ENCODE measurements at regions not wholly inside any gene's neighbourhood (a gene's known extent, or its start where the extent isn't known, plus 50 kb on each side); places are given as distances from the start of the nearest gene placed in this dataset.

DNA sequence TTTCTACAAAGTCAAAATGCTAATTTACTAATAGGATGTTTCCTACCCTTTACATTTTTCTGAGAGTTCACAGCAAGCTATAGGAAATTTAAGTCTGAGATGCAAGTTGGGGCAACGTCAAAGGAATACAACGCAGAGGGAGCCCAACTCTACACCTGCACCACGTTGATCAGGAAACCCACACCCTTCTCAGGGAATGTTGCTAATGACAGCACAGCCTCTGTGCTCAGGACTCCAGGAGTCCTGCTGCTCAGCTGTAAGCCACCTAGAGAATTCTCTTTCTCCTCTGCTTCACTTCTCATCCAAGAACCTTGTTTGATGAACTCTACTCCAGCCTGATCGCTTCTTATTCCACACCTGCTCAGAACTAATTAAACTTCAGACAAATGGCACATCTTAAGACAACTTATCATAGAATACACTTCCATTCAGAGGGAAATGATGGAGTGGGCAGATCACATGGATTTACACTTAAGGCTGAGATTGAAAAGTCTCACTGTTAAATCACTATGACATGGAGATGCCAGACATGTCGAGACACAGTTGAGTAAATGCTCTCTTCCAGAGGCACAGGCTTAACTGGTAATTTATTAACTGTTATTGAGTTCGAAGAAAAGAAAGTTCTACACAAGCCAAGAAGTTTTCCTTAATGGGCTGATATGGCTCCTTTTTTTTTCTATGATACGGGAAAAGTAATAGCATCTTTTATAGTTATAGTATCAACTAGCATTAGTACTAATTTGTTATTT is 811.6 kb upstream of the ARGLU1 start:
- H3K27ac Mint-ChIP-seq (ENCODE audit: unreplicated experiment), result no peak overlapping the region
- H3K9me3 Mint-ChIP-seq (ENCODE audit: unreplicated experiment), result no peaks in the 10 kb centered on the region
- H3K4me1 Mint-ChIP-seq (ENCODE audit: low read depth, unreplicated experiment), result peaks cover 3% of the 10 kb centered on the region
- H2AFZ ChIP-seq (ENCODE audit: low read depth, low read length), result no peak overlapping the region
- no peaks in the 10 kb centered on the region for H3K36me3 ChIP-seq (ENCODE audit: insufficient read depth, low read length)
- no peaks in the 10 kb centered on the region for H3K4me1 ChIP-seq (ENCODE audit: insufficient read depth, low read length)
- DNase-seq (ENCODE audit: low read depth) (no peak), FAIRE-seq (no peak)
- H3K79me2 ChIP-seq (ENCODE audit: insufficient read depth, low read length), result no peaks in the 10 kb centered on the region
- no peaks in the 10 kb centered on the region for H4K20me1 ChIP-seq (ENCODE audit: insufficient read depth, low read length)
- H3K36me3 Mint-ChIP-seq (ENCODE audit: low read depth, unreplicated experiment), result no peaks in the 10 kb centered on the region
- no peaks in the 10 kb centered on the region for H3K9me3 ChIP-seq (ENCODE audit: insufficient read depth, low read depth, low read length)
- H3K4me2 ChIP-seq (ENCODE audit: low read length), result no peak overlapping the region
- H3K4me3 ChIP-seq (ENCODE audit: insufficient read depth, low read depth, low read length), result no peak overlapping the region
- TF ChIP-seq, protein P1, sequence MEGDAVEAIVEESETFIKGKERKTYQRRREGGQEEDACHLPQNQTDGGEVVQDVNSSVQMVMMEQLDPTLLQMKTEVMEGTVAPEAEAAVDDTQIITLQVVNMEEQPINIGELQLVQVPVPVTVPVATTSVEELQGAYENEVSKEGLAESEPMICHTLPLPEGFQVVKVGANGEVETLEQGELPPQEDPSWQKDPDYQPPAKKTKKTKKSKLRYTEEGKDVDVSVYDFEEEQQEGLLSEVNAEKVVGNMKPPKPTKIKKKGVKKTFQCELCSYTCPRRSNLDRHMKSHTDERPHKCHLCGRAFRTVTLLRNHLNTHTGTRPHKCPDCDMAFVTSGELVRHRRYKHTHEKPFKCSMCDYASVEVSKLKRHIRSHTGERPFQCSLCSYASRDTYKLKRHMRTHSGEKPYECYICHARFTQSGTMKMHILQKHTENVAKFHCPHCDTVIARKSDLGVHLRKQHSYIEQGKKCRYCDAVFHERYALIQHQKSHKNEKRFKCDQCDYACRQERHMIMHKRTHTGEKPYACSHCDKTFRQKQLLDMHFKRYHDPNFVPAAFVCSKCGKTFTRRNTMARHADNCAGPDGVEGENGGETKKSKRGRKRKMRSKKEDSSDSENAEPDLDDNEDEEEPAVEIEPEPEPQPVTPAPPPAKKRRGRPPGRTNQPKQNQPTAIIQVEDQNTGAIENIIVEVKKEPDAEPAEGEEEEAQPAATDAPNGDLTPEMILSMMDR (IDR thresholded peaks at IDR 0.05; ENCODE audit: insufficient read depth, low read depth, low read length), result no peak
- no peak for TF ChIP-seq EZH2 (IDR thresholded peaks at IDR 0.05; ENCODE audit: insufficient read depth, low read length)
- no peaks in the 10 kb centered on the region for H3K27me3 Mint-ChIP-seq (ENCODE audit: low read depth, unreplicated experiment)
- H3K4me3 Mint-ChIP-seq (ENCODE audit: unreplicated experiment), result no peak overlapping the region
- H3K27me3 ChIP-seq (ENCODE audit: insufficient read depth, low read length), result no peaks in the 10 kb centered on the region
- H3K27ac ChIP-seq (ENCODE audit: low read depth, low read length), result no peak overlapping the region
- H3K9ac ChIP-seq (ENCODE audit: low read length), result no peak overlapping the region

DNA sequence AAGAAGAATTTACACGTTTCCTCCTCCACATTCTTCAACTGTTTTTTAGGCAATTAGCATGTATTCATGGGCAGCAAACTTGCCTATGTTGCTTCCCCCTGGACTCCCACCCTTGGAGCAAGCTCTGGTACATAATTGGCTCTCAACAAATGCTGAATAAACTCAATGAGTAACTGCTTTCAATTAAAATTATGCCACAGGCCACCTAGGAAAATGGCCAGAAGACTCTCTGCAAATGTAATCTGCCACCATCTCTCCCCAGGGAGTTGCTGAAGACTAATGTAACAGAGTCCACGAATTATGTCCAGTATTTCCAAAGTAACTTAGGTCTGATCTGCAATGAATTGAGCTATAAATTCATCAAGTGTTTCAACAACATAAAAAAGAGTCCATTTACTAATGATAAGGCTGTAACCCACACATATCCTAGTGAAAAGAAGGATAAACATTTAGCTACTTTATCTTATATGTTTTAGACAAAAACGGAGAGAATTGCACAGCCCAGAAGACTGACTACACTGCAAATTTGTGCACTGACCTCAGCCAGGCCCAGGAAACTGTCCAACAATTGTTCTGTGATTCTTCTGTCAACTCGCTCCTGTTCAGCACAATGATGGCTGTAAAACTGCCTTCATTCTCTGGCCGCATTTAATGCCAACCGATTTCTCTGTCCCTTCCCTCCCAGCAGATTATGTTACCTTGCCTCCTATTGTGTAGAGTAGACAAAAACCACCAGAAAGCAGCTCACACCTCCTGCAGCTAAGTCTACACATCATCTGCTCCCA is 808.6 kb upstream of the ARGLU1 start:
- FAIRE-seq, result no peak
- peaks cover 7% of the 10 kb centered on the region for H3K4me1 Mint-ChIP-seq (ENCODE audit: low read depth, unreplicated experiment)
- Histone ChIP-seq H3K4me1 (ENCODE audit: insufficient read depth, low read length) (no peaks in the 10 kb centered on the region), H4K20me1 (ENCODE audit: insufficient read depth, low read length) (no peaks in the 10 kb centered on the region), H3K79me2 (ENCODE audit: insufficient read depth, low read length) (no peaks in the 10 kb centered on the region), H3K4me2 (ENCODE audit: low read length) (no peak overlapping the region), H3K4me3 (ENCODE audit: insufficient read depth, low read depth, low read length) (no peak overlapping the region), H3K36me3 (ENCODE audit: insufficient read depth, low read length) (no peaks in the 10 kb centered on the region), H3K27me3 (ENCODE audit: insufficient read depth, low read length) (no peaks in the 10 kb centered on the region), H3K9me3 (ENCODE audit: insufficient read depth, low read depth, low read length) (no peaks in the 10 kb centered on the region), H3K9ac (ENCODE audit: low read length) (no peak overlapping the region), H3K27ac (ENCODE audit: low read depth, low read length) (no peak overlapping the region), H2AFZ (ENCODE audit: low read depth, low read length) (no peak overlapping the region)
- DNase-seq (ENCODE audit: low read depth), result peak; percentile 15
- H3K4me3 Mint-ChIP-seq (ENCODE audit: unreplicated experiment), result no peak overlapping the region
- no peaks in the 10 kb centered on the region for H3K27me3 Mint-ChIP-seq (ENCODE audit: low read depth, unreplicated experiment)
- TF ChIP-seq, protein P1 (IDR thresholded peaks at IDR 0.05; ENCODE audit: insufficient read depth, low read depth, low read length), result no peak
- H3K27ac Mint-ChIP-seq (ENCODE audit: unreplicated experiment), result no peak overlapping the region
- H3K36me3 Mint-ChIP-seq (ENCODE audit: low read depth, unreplicated experiment), result no peaks in the 10 kb centered on the region
- H3K9me3 Mint-ChIP-seq (ENCODE audit: unreplicated experiment), result no peaks in the 10 kb centered on the region

Measured in astrocyte (in vitro differentiated cells and primary cell).